ENCODE measurements at regions not wholly inside any gene's neighbourhood (a gene's known extent, or its start where the extent isn't known, plus 50 kb on each side); places are given as distances from the start of the nearest gene placed in this dataset.

- H3K18ac ChIP-seq (ENCODE audit: extremely low read depth, low read length), result no peak overlapping the region
- H3K9ac ChIP-seq (replicated peaks in 1 of 4; ENCODE audit: extremely low read depth in 1 of 4, low read depth in 3 of 4, low read length in 3 of 4), result no peak overlapping the region
- H3K4me2 ChIP-seq (ENCODE audit: insufficient read depth in 1 of 2, low read depth in 2 of 2, low read length in 2 of 2), result no peak overlapping the region
- no peak overlapping the region for H3K27ac ChIP-seq (ENCODE audit: low read depth, low read length)
- H3K56ac ChIP-seq (replicated peaks; ENCODE audit: insufficient read length, low read depth, low read length), result no peak overlapping the region
- H4K8ac ChIP-seq (ENCODE audit: extremely low read depth, insufficient read depth, low read length), result no peak overlapping the region
- no peak overlapping the region for H4K91ac ChIP-seq (replicated peaks; ENCODE audit: insufficient read length, low read length)
- no peak overlapping the region for H3K4me3 ChIP-seq (ENCODE audit: extremely low read depth in 1 of 4, insufficient read depth in 2 of 4, low read depth in 3 of 4, low read length in 4 of 4)
- peaks cover 0 to 4% (median 1%) of the 10 kb centered on the region in 4 experiments; a peak in 3 of 7 replicates for H3K27me3 ChIP-seq (replicated peaks in 1 of 4; ENCODE audit: control insufficient read depth in 3 of 4, extremely low read depth in 1 of 4, insufficient read depth in 3 of 4, low read length in 3 of 4)
- H3K4me1 ChIP-seq (replicated peaks in 1 of 4; ENCODE audit: control insufficient read depth in 3 of 4, insufficient read depth in 4 of 4, low read length in 3 of 4), result peaks cover 2 to 12% (median 10%) of the 10 kb centered on the region in 4 experiments; a peak in 5 of 7 replicates
- CTCF ChIA-PET (ENCODE audit: partially characterized antibody), result interaction anchor here (0.8 kb wide), 1 partner anchor 9 kb away, joined by 3 read pairs; no protein-coding TSS in a partner anchor
- FAIRE-seq, result peak; percentile 7
- no peaks in the 10 kb centered on the region for H3K23me2 ChIP-seq (ENCODE audit: low read depth, low read length)
- no peaks in the 10 kb centered on the region for H3K79me2 ChIP-seq (ENCODE audit: control insufficient read depth in 1 of 2, insufficient read depth in 2 of 2, low read length in 2 of 2)
- H2BK12ac ChIP-seq (ENCODE audit: low read depth, low read length), result no peak overlapping the region
- H3K14ac ChIP-seq (ENCODE audit: insufficient read length), result no peak overlapping the region
- H4K5ac ChIP-seq (ENCODE audit: insufficient read length, low read depth, low read length), result no peak overlapping the region
- H3K9me3 ChIP-seq (ENCODE audit: insufficient read depth in 2 of 2, low read depth in 1 of 2, low read length in 1 of 2), result no peaks in the 10 kb centered on the region
- H2AK5ac ChIP-seq (ENCODE audit: low read depth, low read length), result no peak overlapping the region
- no peak overlapping the region for H3K4ac ChIP-seq (replicated peaks; ENCODE audit: insufficient read length, low read depth, low read length)
- DNase-seq (ENCODE audit: low read depth in 1 of 2, low spot score in 2 of 2), result no peak
- POLR2A ChIA-PET (ENCODE audit: partially characterized antibody), result no interaction called here
- H3K79me1 ChIP-seq (ENCODE audit: low read depth, low read length), result no peaks in the 10 kb centered on the region
- H3K23ac ChIP-seq (ENCODE audit: insufficient read length), result no peak overlapping the region
- H2BK15ac ChIP-seq (ENCODE audit: low read length), result no peak overlapping the region
- H2BK20ac ChIP-seq (ENCODE audit: low read length), result no peak overlapping the region
- no peaks in the 10 kb centered on the region for H4K20me1 ChIP-seq (replicated peaks in 1 of 2; ENCODE audit: control insufficient read depth in 1 of 2, insufficient read depth in 2 of 2, low read length in 2 of 2)
- no peak overlapping the region for H2BK120ac ChIP-seq (replicated peaks; ENCODE audit: low read depth, low read length)
- H2AFZ ChIP-seq (ENCODE audit: low read length), result no peak overlapping the region
- 95% methylated on average over 2 of the region's 2 CpGs; no CpG with 5 or more reads in 1 of the 2 experiments for WGBS, 2 experiments (ENCODE audit: extremely low coverage in 1 of 2, insufficient coverage in 1 of 2, insufficient read length in 1 of 2, insufficient replicate concordance in 2 of 2, low coverage in 1 of 2, low lambda C conversion rate in 2 of 2, missing lambda C conversion rate in 1 of 2)
- no peaks in the 10 kb centered on the region for H3K36me3 ChIP-seq (ENCODE audit: control insufficient read depth in 2 of 4, insufficient read depth in 4 of 4, low read length in 3 of 4)
- H2BK5ac ChIP-seq (ENCODE audit: low read depth, low read length), result no peak overlapping the region
- TF ChIP-seq CHD7 (IDR thresholded peaks at IDR 0.05; ENCODE audit: insufficient replicate concordance, low read length), result no peak
These were observed 538.6 kb downstream of the TNS3 start for GRCh38 chr7:47043304-47043703.

Data from H1 (cell line).